SU-DHL-6 (cell line): ENCODE measurements at regions not wholly inside any gene's neighbourhood (a gene's known extent, or its start where the extent isn't known, plus 50 kb on each side); places are given as distances from the start of the nearest gene placed in this dataset.

Experiments used
- H2AFZ ChIP-seq: fragments of 200-600 bp; sonication (generic); 2 replicates; pipeline ENCODE4 v1.6.1; 2014; ENCODE audit warnings: low read depth, mild to moderate bottlenecking, moderate library complexity, mixed read lengths, antibody characterized with exemption, low read length; ENCODE audit not compliant: severe bottlenecking
- H3F3A ChIP-seq: fragments of 200-600 bp; shearing (Covaris generic); 2 replicates; pipeline ENCODE4 v1.6.0; 2016; ENCODE audit warnings: antibody characterized with exemption, mild to moderate bottlenecking; ENCODE audit not compliant: insufficient read depth
- H3K27ac ChIP-seq: fragments of 200-600 bp; sonication (generic); 2 replicates; pipeline ENCODE4 v1.5.1; 2016; ENCODE audit warnings: low read depth, mild to moderate bottlenecking, low read length, moderate library complexity, mixed read lengths
- H3K27me3 ChIP-seq: fragments of 200-600 bp; sonication (generic), shearing (Covaris generic); 2 replicates; pipeline ENCODE4 v1.6.0; 2014; ENCODE audit warnings: mild to moderate bottlenecking, low read length
- H3K36me3 ChIP-seq: fragments of 200-600 bp; sonication (generic); 2 replicates; pipeline ENCODE4 v1.6.1; 2014; ENCODE audit warnings: mild to moderate bottlenecking, low read length, mixed read lengths
- H3K4me2 ChIP-seq: fragments of 300-600, 200-600 bp; shearing (Covaris generic), sonication (generic); 2 replicates; pipeline ENCODE4 v1.6.0; 2014; ENCODE audit warnings: low read length, low read depth, mild to moderate bottlenecking; ENCODE audit not compliant: poor library complexity, severe bottlenecking
- H3K4me3 ChIP-seq: fragments of 200-600 bp; sonication (generic); 2 replicates; pipeline ENCODE4 v1.5.1; 2014; ENCODE audit warnings: antibody characterized with exemption, low read length, mild to moderate bottlenecking, mixed read lengths; ENCODE audit not compliant: insufficient read depth, poor library complexity, severe bottlenecking
- H3K79me2 ChIP-seq: fragments of 200-600 bp; sonication (generic); 2 replicates; pipeline ENCODE4 v1.6.1; 2014; ENCODE audit warnings: mild to moderate bottlenecking, low read length, moderate library complexity; ENCODE audit not compliant: insufficient read depth
- H3K9ac ChIP-seq: fragments of 200-600 bp; sonication (generic); 2 replicates; pipeline ENCODE4 v1.7.0; 2014; ENCODE audit warnings: mild to moderate bottlenecking, low read length
- H3K9me2 ChIP-seq: fragments of 200-600 bp; sonication (generic); replicated peaks from 2 replicates; pipeline ENCODE4 v1.6.1; 2014; ENCODE audit warnings: low read length; ENCODE audit not compliant: insufficient read depth
- H3K9me3 ChIP-seq: fragments of 200-600 bp; sonication (generic); 2 replicates; pipeline ENCODE4 v1.6.1; 2014; ENCODE audit warnings: low read length, mixed read lengths; ENCODE audit not compliant: insufficient read depth
- H4K20me1 ChIP-seq: fragments of 200-600 bp; sonication (generic); 2 replicates; pipeline ENCODE4 v1.6.1; 2014; ENCODE audit warnings: low read depth, mild to moderate bottlenecking, antibody characterized with exemption, low read length, moderate library complexity, mixed read lengths
- EZH2phosphoT487 ChIP-seq: fragments of 200-600 bp; sonication (generic), shearing (Covaris generic); conservative IDR thresholded peaks from 2 replicates; pipeline ENCODE4 v1.6.1; 2018; ENCODE audit warnings: mild to moderate bottlenecking, antibody characterized with exemption, low read length, moderate library complexity, mixed read lengths
- TF ChIP-seq, protein P1 (sequence below): fragments of 200-600 bp; sonication (generic); IDR thresholded peaks from one replicate; pipeline ENCODE4 v1.5.1; 2017; ENCODE audit warnings: antibody characterized with exemption, mild to moderate bottlenecking, low read length, moderate library complexity; ENCODE audit not compliant: insufficient read depth, poor library complexity, severe bottlenecking

DNA sequence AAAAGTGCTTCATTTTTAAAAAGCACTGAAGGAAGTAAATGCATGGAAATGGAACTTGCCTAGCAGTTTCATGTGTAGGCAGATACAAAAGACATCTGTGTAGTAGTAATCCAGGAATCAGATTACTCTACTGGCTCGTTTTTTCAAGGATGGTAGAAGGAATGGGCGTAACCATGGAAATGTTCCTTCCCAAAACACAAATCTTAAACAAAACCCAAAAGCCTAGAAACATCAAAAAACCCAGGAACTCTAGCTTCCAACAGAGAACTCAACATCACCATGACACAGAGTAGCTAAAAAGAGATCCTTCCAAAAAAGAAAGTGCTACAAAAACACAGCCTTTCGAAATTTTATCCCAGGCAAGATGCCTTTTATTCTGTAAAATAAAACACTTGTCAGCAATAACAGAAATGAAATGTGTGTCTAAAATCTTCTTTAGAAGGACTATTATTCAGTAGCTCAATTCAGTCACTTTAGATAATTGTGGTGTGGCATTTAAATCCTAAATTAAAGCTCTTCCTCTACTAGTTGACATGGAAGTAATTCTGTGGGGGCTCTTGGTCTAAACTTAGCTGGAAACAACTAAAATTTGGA, 81.7 kb downstream of the FAM217A start:
- Histone ChIP-seq H3K9ac (no peak overlapping the region), H3K79me2 (no peaks in the 10 kb centered on the region), H4K20me1 (peaks cover 30% of the 10 kb centered on the region), H3K9me2 (no peaks in the 10 kb centered on the region), H2AFZ (no peak overlapping the region), H3K36me3 (no peaks in the 10 kb centered on the region), H3K4me2 (no peak overlapping the region), H3K4me3 (no peak overlapping the region), H3K27ac (no peak overlapping the region), H3K9me3 (no peaks in the 10 kb centered on the region), H3K27me3 (no peaks in the 10 kb centered on the region), H3F3A (no peaks in the 10 kb centered on the region)
- TF ChIP-seq, protein P1, sequence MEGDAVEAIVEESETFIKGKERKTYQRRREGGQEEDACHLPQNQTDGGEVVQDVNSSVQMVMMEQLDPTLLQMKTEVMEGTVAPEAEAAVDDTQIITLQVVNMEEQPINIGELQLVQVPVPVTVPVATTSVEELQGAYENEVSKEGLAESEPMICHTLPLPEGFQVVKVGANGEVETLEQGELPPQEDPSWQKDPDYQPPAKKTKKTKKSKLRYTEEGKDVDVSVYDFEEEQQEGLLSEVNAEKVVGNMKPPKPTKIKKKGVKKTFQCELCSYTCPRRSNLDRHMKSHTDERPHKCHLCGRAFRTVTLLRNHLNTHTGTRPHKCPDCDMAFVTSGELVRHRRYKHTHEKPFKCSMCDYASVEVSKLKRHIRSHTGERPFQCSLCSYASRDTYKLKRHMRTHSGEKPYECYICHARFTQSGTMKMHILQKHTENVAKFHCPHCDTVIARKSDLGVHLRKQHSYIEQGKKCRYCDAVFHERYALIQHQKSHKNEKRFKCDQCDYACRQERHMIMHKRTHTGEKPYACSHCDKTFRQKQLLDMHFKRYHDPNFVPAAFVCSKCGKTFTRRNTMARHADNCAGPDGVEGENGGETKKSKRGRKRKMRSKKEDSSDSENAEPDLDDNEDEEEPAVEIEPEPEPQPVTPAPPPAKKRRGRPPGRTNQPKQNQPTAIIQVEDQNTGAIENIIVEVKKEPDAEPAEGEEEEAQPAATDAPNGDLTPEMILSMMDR, result no peak
- no peak for TF ChIP-seq EZH2phosphoT487

DNA sequence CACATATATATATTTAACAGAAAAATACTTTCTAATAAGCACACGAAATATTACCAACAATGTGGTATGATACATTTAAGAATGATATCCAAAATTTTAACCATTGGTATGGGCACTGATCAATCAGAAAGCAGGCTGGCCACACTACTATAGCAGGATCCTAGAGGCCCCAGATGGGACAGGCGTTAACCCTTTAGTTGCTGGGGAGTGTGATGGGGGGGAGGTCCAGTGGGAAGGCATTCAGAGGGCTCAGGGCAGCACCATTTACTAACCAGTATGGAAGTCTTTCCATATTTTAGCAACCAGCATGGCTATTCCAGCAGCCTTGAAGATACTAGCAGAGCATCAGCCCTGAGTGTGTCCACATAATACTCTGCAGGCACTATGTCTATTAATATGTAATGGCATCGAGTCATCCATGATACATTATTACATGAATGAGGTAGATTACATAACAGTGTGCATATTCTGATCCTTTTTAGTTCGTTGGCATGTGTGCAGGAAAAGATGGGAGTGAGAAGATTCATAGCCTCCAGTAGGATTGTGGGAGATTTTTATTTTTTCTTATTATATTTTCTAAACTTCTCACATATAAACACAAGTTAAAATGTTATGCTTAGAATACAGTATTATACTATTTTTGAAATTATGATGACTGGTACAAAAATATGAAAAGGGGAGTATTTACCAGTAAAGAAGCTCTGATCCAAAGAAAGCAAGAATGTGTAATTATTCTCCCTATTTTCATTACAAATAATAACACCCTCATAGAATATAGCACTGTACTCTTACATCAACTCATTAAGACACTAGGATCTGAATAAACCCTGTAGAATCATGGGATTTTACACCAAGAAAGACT, 78.9 kb downstream of the FAM217A start:
- H3K4me2 ChIP-seq, result no peak overlapping the region
- TF ChIP-seq, protein P1, result no peak
- TF ChIP-seq EZH2phosphoT487, result no peak
- H4K20me1 ChIP-seq, result peaks cover 31% of the 10 kb centered on the region

DNA sequence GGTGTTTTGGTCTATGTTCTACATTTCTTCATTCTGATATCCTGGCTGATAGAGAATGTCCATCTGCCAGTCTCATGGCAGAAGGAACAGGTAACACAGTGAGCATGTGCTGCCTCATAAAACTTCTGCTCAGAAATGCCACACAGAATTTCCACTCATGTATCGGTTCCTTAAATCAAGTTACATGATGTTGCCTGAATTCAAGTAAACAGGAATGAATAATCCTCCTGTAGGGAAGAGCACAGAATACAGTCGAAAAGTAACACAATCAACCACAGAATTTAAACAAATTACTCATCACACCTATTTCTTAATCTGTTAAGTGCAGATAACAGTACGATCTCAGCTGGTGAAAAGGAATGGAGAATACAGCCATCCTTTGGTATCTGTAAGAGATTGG, 74.7 kb downstream of the FAM217A start:
- peaks cover 15% of the 10 kb centered on the region for H4K20me1 ChIP-seq
- H3K27me3 ChIP-seq, result no peaks in the 10 kb centered on the region
- no peak overlapping the region for H3K9ac ChIP-seq
- TF ChIP-seq EZH2phosphoT487, result no peak
- TF ChIP-seq, protein P1, result no peak
- no peak overlapping the region for H3K4me2 ChIP-seq
- H3K9me2 ChIP-seq, result no peaks in the 10 kb centered on the region
- H3K27ac ChIP-seq, result no peak overlapping the region
- H2AFZ ChIP-seq, result no peak overlapping the region
- peaks cover 11% of the 10 kb centered on the region; the same call in 1 of the 2 replicates for H3F3A ChIP-seq
- H3K9me3 ChIP-seq, result no peaks in the 10 kb centered on the region
- H3K79me2 ChIP-seq, result no peaks in the 10 kb centered on the region
- H3K4me3 ChIP-seq, result no peak overlapping the region
- H3K36me3 ChIP-seq, result no peaks in the 10 kb centered on the region

More for the DNA sequence above, 78.9 kb downstream of the FAM217A start:
- Histone ChIP-seq H3K9me3 (no peaks in the 10 kb centered on the region), H3K9me2 (no peaks in the 10 kb centered on the region), H3K36me3 (no peaks in the 10 kb centered on the region), H2AFZ (no peak overlapping the region), H3K27me3 (no peaks in the 10 kb centered on the region), H3K79me2 (no peaks in the 10 kb centered on the region), H3K4me3 (no peak overlapping the region), H3K27ac (no peak overlapping the region), H3F3A (no peaks in the 10 kb centered on the region), H3K9ac (no peak overlapping the region)
